Astrocyte (in vitro differentiated cells and primary cell): ENCODE measurements at regions not wholly inside any gene's neighbourhood (a gene's known extent, or its start where the extent isn't known, plus 50 kb on each side); places are given as distances from the start of the nearest gene placed in this dataset.

ENCODE experiments used
- CTCF ChIP-seq: IDR thresholded peaks from 2 replicates; pipeline ENCODE4 v1.5.1; 2011; ENCODE audit warnings: low read depth, mild to moderate bottlenecking, inconsistent platforms, low read length, moderate library complexity; ENCODE audit not compliant: insufficient read depth
- EZH2 ChIP-seq: IDR thresholded peaks from 2 replicates; pipeline ENCODE4 v1.6.1; 2012; ENCODE audit warnings: mild to moderate bottlenecking, low read length, inconsistent platforms; ENCODE audit not compliant: insufficient read depth

DNA sequence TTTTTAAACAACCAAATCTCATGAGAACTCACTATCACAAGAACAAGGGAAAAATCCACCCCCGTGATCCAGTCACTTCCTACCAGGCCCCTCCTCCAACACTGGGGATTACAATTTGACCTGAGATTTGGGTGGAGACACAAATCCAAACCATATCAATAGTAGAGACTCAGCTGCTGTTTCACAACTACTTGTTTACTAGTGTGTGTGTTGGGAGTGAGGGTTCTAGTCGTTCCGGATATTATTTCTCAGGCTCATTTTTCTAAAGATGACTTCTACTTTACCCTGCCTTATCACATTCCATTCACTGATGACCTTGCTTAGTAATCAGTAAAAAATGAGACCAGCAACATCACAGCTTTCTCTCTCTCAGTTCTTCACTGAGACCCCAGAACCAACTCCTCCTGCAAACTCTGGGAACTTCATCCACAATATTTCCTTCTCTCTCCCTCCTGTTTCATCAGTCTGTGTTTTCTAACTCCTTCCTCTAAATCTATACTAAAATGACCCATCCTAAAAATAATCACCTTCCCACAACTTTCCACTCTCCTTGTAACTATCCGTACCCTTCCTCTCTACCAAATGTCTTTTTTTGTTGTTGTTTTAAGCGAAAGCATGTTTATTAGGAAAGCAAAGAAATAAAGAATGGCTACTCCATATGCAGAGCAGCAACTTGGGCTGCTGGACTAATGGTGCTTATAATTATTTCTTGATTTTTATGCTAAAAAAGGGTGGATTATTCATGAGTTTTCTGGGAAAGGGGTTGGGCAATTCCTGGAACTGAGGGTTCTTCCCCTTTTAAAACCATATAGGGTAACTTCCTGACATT, 121.5 kb upstream of the SPRY4 start:
- TF ChIP-seq CTCF: no peak
- no peak for TF ChIP-seq EZH2
